ENCODE measurements at regions not wholly inside any gene's neighbourhood (a gene's known extent, or its start where the extent isn't known, plus 50 kb on each side); places are given as distances from the start of the nearest gene placed in this dataset.
A peak's percentile ranks its signal among the peaks of the same experiment; 100 is the strongest.

DNA sequence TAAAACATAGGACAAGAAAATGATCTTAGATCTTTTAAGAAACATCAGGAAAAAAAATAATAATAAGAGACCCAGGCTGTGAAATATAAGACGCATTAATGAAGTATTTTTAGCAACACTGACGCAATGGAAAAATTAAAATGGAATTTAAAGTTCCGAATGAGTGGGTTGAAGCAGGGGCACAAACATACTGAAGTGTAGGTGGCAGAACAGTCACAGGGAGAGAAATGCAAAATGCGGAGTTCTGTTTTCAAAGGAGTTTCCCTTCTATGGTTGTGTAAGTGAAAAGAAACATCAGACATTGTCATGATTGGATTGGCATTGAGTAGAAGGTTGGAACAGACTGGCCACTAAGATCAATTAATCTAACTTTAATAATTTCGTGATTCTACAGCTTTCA, 159.8 kb downstream of the CYSLTR2 start:
- H3K4me1 ChIP-seq = peaks cover 0 to 16% (median 8%) of the 10 kb centered on the region in 4 donors
- DNase-seq = no peak
- H3K4me3 ChIP-seq = no peak overlapping the region
- H3K9me3 ChIP-seq = no peaks in the 10 kb centered on the region
- no peak for TF ChIP-seq POLR2AphosphoS5 (IDR thresholded peaks at IDR 0.05)
- TF ChIP-seq POLR2A (IDR thresholded peaks at IDR 0.05) = no peak
- TF ChIP-seq EP300 (IDR thresholded peaks at IDR 0.05) = no peak
- TF ChIP-seq, protein P1, sequence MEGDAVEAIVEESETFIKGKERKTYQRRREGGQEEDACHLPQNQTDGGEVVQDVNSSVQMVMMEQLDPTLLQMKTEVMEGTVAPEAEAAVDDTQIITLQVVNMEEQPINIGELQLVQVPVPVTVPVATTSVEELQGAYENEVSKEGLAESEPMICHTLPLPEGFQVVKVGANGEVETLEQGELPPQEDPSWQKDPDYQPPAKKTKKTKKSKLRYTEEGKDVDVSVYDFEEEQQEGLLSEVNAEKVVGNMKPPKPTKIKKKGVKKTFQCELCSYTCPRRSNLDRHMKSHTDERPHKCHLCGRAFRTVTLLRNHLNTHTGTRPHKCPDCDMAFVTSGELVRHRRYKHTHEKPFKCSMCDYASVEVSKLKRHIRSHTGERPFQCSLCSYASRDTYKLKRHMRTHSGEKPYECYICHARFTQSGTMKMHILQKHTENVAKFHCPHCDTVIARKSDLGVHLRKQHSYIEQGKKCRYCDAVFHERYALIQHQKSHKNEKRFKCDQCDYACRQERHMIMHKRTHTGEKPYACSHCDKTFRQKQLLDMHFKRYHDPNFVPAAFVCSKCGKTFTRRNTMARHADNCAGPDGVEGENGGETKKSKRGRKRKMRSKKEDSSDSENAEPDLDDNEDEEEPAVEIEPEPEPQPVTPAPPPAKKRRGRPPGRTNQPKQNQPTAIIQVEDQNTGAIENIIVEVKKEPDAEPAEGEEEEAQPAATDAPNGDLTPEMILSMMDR (IDR thresholded peaks at IDR 0.05) = no peak
- 86 to 93% methylated on average over 5 of the region's 5 CpGs for WGBS, 2 donors
- no peak overlapping the region for H3K27ac ChIP-seq
- no peaks in the 10 kb centered on the region for H3K27me3 ChIP-seq
- intact Hi-C loops (cut with DNase I) = no loop called here
- H3K36me3 ChIP-seq = no peaks in the 10 kb centered on the region

DNA sequence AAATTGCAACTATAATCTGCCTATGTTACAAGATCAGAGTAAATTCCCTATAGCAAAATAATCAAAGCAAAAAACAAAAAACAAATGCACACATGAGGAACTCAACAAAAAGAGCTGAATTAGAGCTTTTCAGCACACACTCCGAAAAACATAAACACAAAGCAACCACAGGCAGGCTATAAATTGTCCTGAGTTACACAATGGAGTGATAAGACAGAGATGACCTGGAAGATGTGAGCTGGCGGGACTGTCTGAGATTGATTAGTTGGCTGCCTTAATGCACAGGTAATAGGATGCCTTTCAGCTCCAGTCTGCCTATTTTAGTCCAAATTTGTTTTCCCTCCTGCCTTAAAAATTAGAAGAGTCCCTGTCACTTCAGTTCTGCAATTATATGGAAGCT, 159.0 kb upstream of the FNDC3A start:
- WGBS, 2 donors = 64 to 69% methylated on average over 2 of the region's 2 CpGs

DNA sequence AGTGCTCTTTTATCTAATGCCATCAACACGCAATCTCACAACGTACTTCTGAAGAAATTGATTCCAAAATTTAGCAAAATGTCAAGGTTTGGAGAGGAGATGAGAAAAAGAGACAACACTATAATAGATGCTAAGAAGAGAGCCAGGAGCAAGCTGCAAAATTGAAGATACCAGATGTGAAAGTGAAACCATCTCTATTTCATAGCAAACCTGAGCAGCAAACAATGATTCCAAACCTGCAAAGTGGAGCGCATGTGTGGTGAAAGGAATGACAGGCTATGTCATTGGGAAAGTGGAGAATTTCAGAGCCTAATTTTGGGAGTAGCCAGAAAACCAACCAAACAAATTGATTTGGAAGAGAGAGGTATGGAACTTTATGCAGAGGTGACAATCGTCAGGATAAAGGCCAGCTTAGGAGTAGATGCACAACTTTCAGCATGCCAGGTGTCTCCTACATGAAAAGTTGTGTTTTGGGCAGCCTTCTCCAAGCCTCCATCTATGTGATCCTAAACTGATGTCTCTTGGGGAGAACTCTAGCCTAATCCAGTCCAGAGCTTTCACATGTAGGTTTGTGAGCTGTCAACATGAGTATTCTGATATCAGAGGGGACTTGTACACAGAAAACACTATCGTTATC, 158.4 kb upstream of the FNDC3A start:
- Histone ChIP-seq H3K4me3 (no peak overlapping the region), H3K9me3 (no peaks in the 10 kb centered on the region), H3K27ac (no peak overlapping the region), H3K4me1 (peaks cover 0 to 7% (median 3%) of the 10 kb centered on the region in 4 donors), H3K36me3 (no peaks in the 10 kb centered on the region), H3K27me3 (no peaks in the 10 kb centered on the region)
- TF ChIP-seq POLR2A (IDR thresholded peaks at IDR 0.05) (no peak), POLR2AphosphoS5 (IDR thresholded peaks at IDR 0.05) (no peak), EP300 (IDR thresholded peaks at IDR 0.05) (no peak)
- TF ChIP-seq, protein P1 (IDR thresholded peaks at IDR 0.05) = no peak
- WGBS, 2 donors = 82 to 83% methylated on average over 5 of the region's 5 CpGs
- no peak for DNase-seq
- intact Hi-C loops (cut with DNase I) = no loop called here

More for the DNA sequence above, 159.0 kb upstream of the FNDC3A start:
- H3K4me1 ChIP-seq = peaks cover 0 to 7% (median 3%) of the 10 kb centered on the region in 4 donors
- H3K27me3 ChIP-seq = no peaks in the 10 kb centered on the region
- no peak for DNase-seq
- TF ChIP-seq, protein P1 (IDR thresholded peaks at IDR 0.05) = no peak
- TF ChIP-seq POLR2A (IDR thresholded peaks at IDR 0.05) (no peak), EP300 (IDR thresholded peaks at IDR 0.05) (no peak), POLR2AphosphoS5 (IDR thresholded peaks at IDR 0.05) (no peak)
- H3K9me3 ChIP-seq = no peaks in the 10 kb centered on the region
- intact Hi-C loops (cut with DNase I) = no loop called here
- H3K36me3 ChIP-seq = no peaks in the 10 kb centered on the region
- H3K27ac ChIP-seq = no peak overlapping the region
- no peak overlapping the region for H3K4me3 ChIP-seq

DNA sequence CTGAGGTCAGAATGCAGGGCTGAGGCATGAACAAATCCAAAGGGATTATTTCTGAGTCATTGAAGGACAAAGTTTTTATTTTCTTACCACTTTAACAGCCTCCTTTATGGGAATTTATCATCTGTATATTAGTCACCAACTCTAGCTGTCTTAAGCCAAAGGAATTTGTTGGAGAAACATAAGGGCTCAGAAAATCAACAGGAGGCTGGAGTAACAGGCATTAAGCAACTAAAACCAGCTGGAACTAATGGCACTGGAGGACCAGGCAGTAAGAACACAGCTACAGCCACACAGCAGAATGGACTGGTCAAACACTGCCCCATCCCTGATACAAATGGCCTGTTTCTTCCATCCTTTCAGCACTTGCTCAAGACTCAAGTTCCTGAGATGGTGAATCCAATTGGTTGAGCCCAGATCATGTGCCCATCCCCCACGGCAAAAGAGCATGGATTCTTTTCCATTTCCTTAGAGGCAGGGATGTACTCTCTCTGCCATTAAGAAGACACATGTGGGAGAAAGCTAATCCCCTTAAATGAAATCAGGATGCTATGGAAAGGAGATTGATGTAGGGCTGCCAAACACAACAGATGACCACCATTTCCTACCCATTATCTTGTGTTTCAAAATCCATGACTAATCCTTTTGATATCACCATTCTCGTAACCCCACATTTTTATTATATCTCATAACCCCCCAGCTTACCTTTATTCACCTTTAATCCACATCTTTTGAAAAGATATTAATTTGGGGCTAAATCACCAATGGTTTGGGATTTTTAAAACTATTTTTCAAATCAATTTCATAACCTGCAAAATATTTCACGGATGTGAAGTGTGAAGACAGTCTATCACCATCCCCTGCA, 157.0 kb upstream of the FNDC3A start:
- Histone ChIP-seq H3K9me3 (no peaks in the 10 kb centered on the region), H3K27ac (peak overlapping the region in 1 of 4 donors; percentile 3), H3K27me3 (no peaks in the 10 kb centered on the region), H3K36me3 (no peaks in the 10 kb centered on the region), H3K4me3 (no peak overlapping the region), H3K4me1 (peaks cover 0 to 7% (median 3%) of the 10 kb centered on the region in 4 donors)
- TF ChIP-seq POLR2A (IDR thresholded peaks at IDR 0.05) (no peak), POLR2AphosphoS5 (IDR thresholded peaks at IDR 0.05) (no peak), EP300 (IDR thresholded peaks at IDR 0.05) (no peak)
- TF ChIP-seq, protein P1 (IDR thresholded peaks at IDR 0.05) = no peak
- WGBS, 2 donors = 84 to 86% methylated on average over 3 of the region's 3 CpGs
- DNase-seq = no peak
- intact Hi-C loops (cut with DNase I) = no loop called here

Measured in sigmoid colon (tissue), 6 donors.